Mesendoderm (in vitro differentiated cells): ENCODE measurements at regions not wholly inside any gene's neighbourhood (a gene's known extent, or its start where the extent isn't known, plus 50 kb on each side); places are given as distances from the start of the nearest gene placed in this dataset.

Experiments used
- DNase-seq: peaks from one replicate; pipeline ENCODE4 v3.0.0; 2013
- H2AK5ac ChIP-seq: 2 replicates; pipeline ENCODE4 v1.6.1; 2013; ENCODE audit warnings: low read length, inconsistent platforms
- H2BK120ac ChIP-seq: 2 replicates; pipeline ENCODE4 v1.6.1; 2013; ENCODE audit warnings: low read depth, mild to moderate bottlenecking, low read length, moderate library complexity, mixed read lengths
- H2BK15ac ChIP-seq: replicated peaks from 2 replicates; pipeline ENCODE4 v1.6.1; 2013; ENCODE audit warnings: low read depth, mild to moderate bottlenecking, moderate library complexity
- H2BK5ac ChIP-seq: 2 replicates; pipeline ENCODE4 v1.6.1; 2013; ENCODE audit warnings: low read length, inconsistent platforms
- H3K18ac ChIP-seq: 2 replicates; pipeline ENCODE4 v1.6.1; 2013; ENCODE audit warnings: mild to moderate bottlenecking, low read length, mixed read lengths
- H3K23ac ChIP-seq: one replicate; pipeline ENCODE4 v1.6.1; 2013; ENCODE audit warnings: low read length
- H3K27ac ChIP-seq: 2 replicates; pipeline ENCODE4 v1.5.1; 2013; ENCODE audit warnings: low read depth, mild to moderate bottlenecking, inconsistent platforms, low read length, moderate library complexity
- H3K27me3 ChIP-seq: 2 replicates; pipeline ENCODE4 v1.6.1; 2013; ENCODE audit warnings: low read length, control low read depth, mild to moderate bottlenecking, inconsistent platforms; ENCODE audit not compliant: insufficient read depth, poor library complexity
- H3K36me3 ChIP-seq: 2 replicates; pipeline ENCODE4 v1.6.1; 2013; ENCODE audit warnings: low read length, inconsistent platforms; ENCODE audit not compliant: control insufficient read depth, insufficient read depth
- H3K4ac ChIP-seq: one replicate; pipeline ENCODE4 v1.6.1; 2013; ENCODE audit warnings: low read depth, mild to moderate bottlenecking, low read length, moderate library complexity
- H3K4me1 ChIP-seq: 2 replicates; pipeline ENCODE4 v1.6.1; 2013; ENCODE audit warnings: low read depth, low read length, inconsistent platforms; ENCODE audit not compliant: control insufficient read depth
- H3K4me2 ChIP-seq: 2 replicates; pipeline ENCODE4 v1.6.1; 2013; ENCODE audit warnings: low read length
- H3K4me3 ChIP-seq: 2 replicates; pipeline ENCODE4 v1.5.1; 2013; ENCODE audit warnings: mild to moderate bottlenecking, low read length
- H3K56ac ChIP-seq: one replicate; pipeline ENCODE4 v1.6.1; 2013; ENCODE audit warnings: low read length
- H3K79me1 ChIP-seq: 2 replicates; pipeline ENCODE4 v1.6.1; 2013; ENCODE audit warnings: low read length, inconsistent platforms
- H3K79me2 ChIP-seq: 2 replicates; pipeline ENCODE4 v1.6.1; 2013; ENCODE audit warnings: mild to moderate bottlenecking, low read length; ENCODE audit not compliant: control insufficient read depth, insufficient read depth
- H3K9ac ChIP-seq: 2 replicates; pipeline ENCODE4 v1.6.1; 2013; ENCODE audit warnings: low read length, inconsistent platforms
- H4K5ac ChIP-seq: one replicate; pipeline ENCODE4 v1.6.1; 2013; ENCODE audit warnings: low read length
- H4K8ac ChIP-seq: one replicate; pipeline ENCODE4 v1.6.1; 2013; ENCODE audit warnings: low read depth, mild to moderate bottlenecking, control low read depth, low read length, moderate library complexity
- WGBS: extraction: QIAGEN DNeasy Blood & Tissue Kit; methylation state at CpG from one replicate; pipeline ENCODE4 v1.1.7; 2013; ENCODE audit warnings: low lambda C conversion rate, missing lambda C conversion rate; ENCODE audit not compliant: insufficient coverage; ENCODE audit errors: extremely low coverage; 5-methylcytosine and 5-hydroxymethylcytosine counted together

DNA sequence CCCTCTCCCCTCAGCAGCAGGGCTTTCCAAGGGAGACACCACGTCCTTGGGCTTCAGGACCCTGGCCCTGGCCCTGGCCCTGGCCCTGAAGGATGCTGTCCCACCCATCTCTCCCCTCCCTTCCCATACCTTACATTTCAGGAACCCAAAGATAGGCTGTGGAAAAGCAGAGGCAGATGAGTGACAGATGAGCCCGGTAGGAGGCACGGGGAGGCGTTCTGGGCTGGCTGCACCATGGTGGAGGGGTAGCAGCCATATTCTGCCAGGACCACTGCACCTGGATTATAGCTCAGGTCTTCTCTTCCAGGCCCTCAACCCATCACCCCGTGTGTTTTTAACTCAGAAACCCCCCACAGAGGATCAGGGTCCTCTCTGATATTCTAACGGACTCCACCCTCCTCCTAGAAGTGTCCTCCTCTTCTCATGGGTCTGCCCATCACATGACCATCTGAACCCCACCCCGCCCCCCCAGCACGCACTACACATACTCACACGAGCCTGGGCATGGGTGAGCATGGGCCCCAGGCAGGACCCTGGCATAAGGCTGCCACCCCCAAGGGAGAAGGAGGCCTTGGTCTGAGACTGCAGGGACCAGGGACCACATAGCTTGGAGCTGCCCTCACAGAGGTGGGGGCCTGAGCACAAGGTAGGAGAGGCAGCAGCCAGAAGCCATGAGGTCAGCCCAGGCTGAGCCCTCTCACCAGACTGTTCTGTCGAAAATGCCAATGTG is 220.8 kb upstream of the CDH4 start:
- H2BK15ac ChIP-seq, result no peak overlapping the region
- H3K9ac ChIP-seq, result no peak overlapping the region
- H3K23ac ChIP-seq, result no peak overlapping the region
- no peak overlapping the region for H4K8ac ChIP-seq
- no peak overlapping the region for H3K56ac ChIP-seq
- no CpG with 5 or more reads among the region's 10 CpGs for WGBS
- no peaks in the 10 kb centered on the region for H3K27me3 ChIP-seq
- H2BK5ac ChIP-seq, result no peak overlapping the region
- H3K18ac ChIP-seq, result no peak overlapping the region
- H2AK5ac ChIP-seq, result no peak overlapping the region
- H4K5ac ChIP-seq, result no peak overlapping the region
- no peaks in the 10 kb centered on the region for H3K79me1 ChIP-seq
- H3K79me2 ChIP-seq, result no peaks in the 10 kb centered on the region
- no peak overlapping the region for H3K27ac ChIP-seq
- H3K4me1 ChIP-seq, result no peaks in the 10 kb centered on the region
- no peak overlapping the region for H3K4ac ChIP-seq
- DNase-seq, result no peak
- no peak overlapping the region for H2BK120ac ChIP-seq
- H3K36me3 ChIP-seq, result no peaks in the 10 kb centered on the region
- H3K4me2 ChIP-seq, result no peak overlapping the region
- no peak overlapping the region for H3K4me3 ChIP-seq

DNA sequence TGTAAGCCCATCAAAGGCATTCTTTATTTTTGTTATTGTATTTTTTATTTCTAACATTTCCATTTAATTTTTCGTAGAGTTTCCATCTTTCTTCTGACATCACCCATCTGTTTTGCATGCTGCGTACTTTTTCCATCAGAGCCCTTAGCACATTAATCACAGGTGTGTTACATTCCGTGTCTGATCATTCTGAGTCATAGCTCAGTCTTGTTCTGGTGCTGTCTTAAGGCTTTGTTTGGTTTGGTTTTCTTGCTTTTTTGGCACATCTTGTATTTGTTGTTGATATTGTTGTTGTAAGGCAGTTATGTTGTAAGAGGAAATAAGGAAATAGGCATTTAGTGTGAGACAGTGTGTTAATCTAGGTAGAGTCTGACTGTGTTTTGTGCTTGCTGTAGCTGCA is 214.6 kb upstream of the CDH4 start:
- Histone ChIP-seq H2BK15ac (no peak overlapping the region), H3K56ac (no peak overlapping the region), H3K27me3 (no peaks in the 10 kb centered on the region), H2AK5ac (no peak overlapping the region), H3K79me1 (no peaks in the 10 kb centered on the region), H3K4ac (no peak overlapping the region), H3K4me1 (no peaks in the 10 kb centered on the region), H2BK5ac (no peak overlapping the region), H3K4me3 (no peak overlapping the region), H3K27ac (no peak overlapping the region), H3K36me3 (no peaks in the 10 kb centered on the region), H3K23ac (no peak overlapping the region), H3K79me2 (no peaks in the 10 kb centered on the region), H3K18ac (no peak overlapping the region), H4K8ac (no peak overlapping the region), H3K9ac (no peak overlapping the region), H4K5ac (no peak overlapping the region), H3K4me2 (no peak overlapping the region), H2BK120ac (no peak overlapping the region)
- no peak for DNase-seq
- no CpG with 5 or more reads among the region's 3 CpGs for WGBS

DNA sequence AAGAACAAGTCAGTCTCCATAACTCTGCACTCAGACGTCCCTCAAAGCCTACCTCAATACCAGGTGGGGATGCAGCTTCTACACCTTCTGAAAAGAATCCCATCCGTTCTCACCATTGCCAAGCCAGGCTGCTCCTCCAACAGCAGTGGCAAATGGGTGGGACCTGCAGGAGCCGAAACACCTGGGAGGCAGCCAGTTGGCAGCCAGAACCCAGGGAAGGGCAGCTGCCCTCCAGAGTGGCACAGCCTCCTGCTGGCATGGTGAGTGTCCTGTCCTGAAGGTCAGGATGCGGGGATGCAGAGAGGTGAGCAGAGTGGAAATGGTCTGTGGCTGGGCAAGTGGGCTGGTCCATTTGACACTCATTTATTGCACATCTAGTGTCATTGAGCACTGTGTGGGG is 210.6 kb upstream of the CDH4 start:
- H4K8ac ChIP-seq, result no peak overlapping the region
- H2AK5ac ChIP-seq, result no peak overlapping the region
- no peak overlapping the region for H2BK120ac ChIP-seq
- H3K27me3 ChIP-seq, result no peaks in the 10 kb centered on the region
- no peak overlapping the region for H3K4me2 ChIP-seq
- no peak for DNase-seq
- no peak overlapping the region for H3K4me3 ChIP-seq
- no CpG with 5 or more reads among the region's 4 CpGs for WGBS
- no peak overlapping the region for H2BK15ac ChIP-seq
- no peak overlapping the region for H2BK5ac ChIP-seq
- H3K18ac ChIP-seq, result no peak overlapping the region
- no peaks in the 10 kb centered on the region for H3K36me3 ChIP-seq
- no peak overlapping the region for H3K4ac ChIP-seq
- H3K4me1 ChIP-seq, result no peaks in the 10 kb centered on the region
- no peak overlapping the region for H3K23ac ChIP-seq
- H3K27ac ChIP-seq, result no peak overlapping the region
- no peaks in the 10 kb centered on the region for H3K79me1 ChIP-seq
- H4K5ac ChIP-seq, result no peak overlapping the region
- H3K56ac ChIP-seq, result no peak overlapping the region
- H3K9ac ChIP-seq, result no peak overlapping the region
- no peaks in the 10 kb centered on the region for H3K79me2 ChIP-seq

DNA sequence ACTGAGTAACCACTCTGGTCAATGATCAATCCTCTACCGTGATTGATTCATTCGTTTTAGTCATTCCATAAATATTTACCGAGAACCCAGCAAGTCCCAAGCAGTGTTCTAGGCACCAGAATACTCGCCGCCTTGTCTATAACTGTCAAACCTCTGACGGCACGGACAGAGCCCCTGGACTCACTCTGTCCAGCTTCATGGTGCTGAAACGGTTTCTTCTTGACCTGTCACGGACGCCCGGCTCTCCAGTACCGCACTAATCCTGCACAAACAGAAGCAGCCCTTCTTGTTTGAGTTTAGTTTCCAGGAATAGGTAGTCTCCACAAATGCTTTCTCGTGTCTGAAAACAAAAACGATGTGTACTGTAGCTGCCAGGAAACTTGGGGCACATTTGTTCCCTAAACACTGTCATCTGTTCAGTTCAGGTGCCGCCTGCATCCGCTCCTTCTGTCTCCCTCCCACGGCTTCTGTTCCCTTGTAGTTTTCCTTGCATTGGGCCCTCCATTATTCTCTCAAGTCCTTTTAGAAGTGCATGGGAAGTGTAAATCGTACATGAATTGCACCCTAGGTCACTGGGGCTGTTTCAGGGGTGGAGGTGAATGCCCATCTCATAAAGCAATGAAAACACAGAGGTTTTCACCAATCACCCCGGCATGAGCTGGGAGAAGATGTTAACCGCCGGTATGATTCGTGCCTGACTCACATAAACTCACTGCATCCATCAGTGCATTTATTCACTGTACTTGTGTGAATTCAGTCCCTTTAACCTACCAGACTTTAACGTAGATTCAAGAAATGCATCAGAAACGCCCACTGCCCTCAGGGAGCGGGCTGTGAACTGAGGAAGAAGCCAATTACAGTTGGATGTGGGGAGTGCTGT is 209.3 kb upstream of the CDH4 start:
- H2AK5ac ChIP-seq, result no peak overlapping the region
- H3K4me1 ChIP-seq, result no peaks in the 10 kb centered on the region
- H3K9ac ChIP-seq, result no peak overlapping the region
- no peak overlapping the region for H3K27ac ChIP-seq
- no peaks in the 10 kb centered on the region for H3K79me2 ChIP-seq
- H3K79me1 ChIP-seq, result no peaks in the 10 kb centered on the region
- H2BK15ac ChIP-seq, result no peak overlapping the region
- H4K5ac ChIP-seq, result no peak overlapping the region
- no peaks in the 10 kb centered on the region for H3K27me3 ChIP-seq
- no peaks in the 10 kb centered on the region for H3K36me3 ChIP-seq
- H3K18ac ChIP-seq, result no peak overlapping the region
- no peak overlapping the region for H3K4me2 ChIP-seq
- no peak overlapping the region for H4K8ac ChIP-seq
- H3K4ac ChIP-seq, result no peak overlapping the region
- H3K56ac ChIP-seq, result no peak overlapping the region
- H2BK120ac ChIP-seq, result no peak overlapping the region
- no peak overlapping the region for H3K4me3 ChIP-seq
- DNase-seq, result no peak
- no CpG with 5 or more reads among the region's 25 CpGs for WGBS
- H2BK5ac ChIP-seq, result no peak overlapping the region
- no peak overlapping the region for H3K23ac ChIP-seq

DNA sequence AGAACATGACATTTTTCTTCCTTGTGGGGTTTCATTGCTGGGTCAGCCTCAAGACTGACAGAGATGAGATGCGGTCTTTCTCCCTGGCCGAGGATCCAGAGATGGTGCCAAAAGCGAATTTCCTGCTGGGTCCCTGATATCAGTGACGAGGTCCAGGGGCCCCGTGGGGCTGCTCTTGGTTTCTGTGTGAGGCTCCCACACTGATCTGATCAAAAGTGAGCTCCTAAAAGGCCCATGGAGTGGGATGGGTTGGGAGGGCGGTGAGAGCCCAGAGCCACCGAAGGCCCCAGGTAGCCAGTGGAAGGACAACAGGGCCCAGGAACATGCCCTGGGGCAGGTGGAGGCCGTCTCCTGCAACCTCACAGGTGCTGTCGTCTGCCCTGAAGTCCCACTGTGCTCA is 208.4 kb upstream of the CDH4 start:
- Histone ChIP-seq H4K8ac (no peak overlapping the region), H3K4ac (no peak overlapping the region), H3K4me1 (no peaks in the 10 kb centered on the region), H3K27ac (no peak overlapping the region), H2BK15ac (no peak overlapping the region), H3K4me2 (no peak overlapping the region), H4K5ac (no peak overlapping the region), H3K56ac (no peak overlapping the region), H3K18ac (no peak overlapping the region), H3K79me1 (no peaks in the 10 kb centered on the region), H2AK5ac (no peak overlapping the region), H3K36me3 (no peaks in the 10 kb centered on the region), H3K9ac (no peak overlapping the region), H2BK5ac (no peak overlapping the region), H3K27me3 (no peaks in the 10 kb centered on the region), H3K23ac (no peak overlapping the region), H2BK120ac (no peak overlapping the region), H3K4me3 (no peak overlapping the region), H3K79me2 (no peaks in the 10 kb centered on the region)
- WGBS, result no CpG with 5 or more reads among the region's 9 CpGs
- DNase-seq, result no peak
